Osteoblast (primary cell): ENCODE measurements at regions not wholly inside any gene's neighbourhood (a gene's known extent, or its start where the extent isn't known, plus 50 kb on each side); places are given as distances from the start of the nearest gene placed in this dataset.

Experiments
- DNase-seq: peaks from one replicate; pipeline ENCODE4 v3.0.0; 2011; ENCODE audit warnings: low spot score, mixed read lengths; ENCODE audit not compliant: insufficient read length; ENCODE audit errors: missing footprints
- H2AFZ ChIP-seq: 2 replicates; pipeline ENCODE4 v1.6.0; 2011; ENCODE audit warnings: mild to moderate bottlenecking, low read length
- H3K27ac ChIP-seq: 2 replicates; pipeline ENCODE4 v1.5.1; 2011; ENCODE audit warnings: mild to moderate bottlenecking, low read depth, low read length, moderate library complexity
- H3K27me3 ChIP-seq: 2 replicates; pipeline ENCODE4 v1.6.0; 2012; ENCODE audit warnings: mild to moderate bottlenecking, control low read depth, inconsistent platforms, low read length, moderate library complexity; ENCODE audit not compliant: insufficient read depth
- H3K36me3 ChIP-seq: 2 replicates; pipeline ENCODE4 v1.5.1; 2011; ENCODE audit warnings: mild to moderate bottlenecking, low read length, control low read depth, moderate library complexity; ENCODE audit not compliant: insufficient read depth
- H3K4me1 ChIP-seq: 2 replicates; pipeline ENCODE4 v1.5.1; 2011; ENCODE audit warnings: mild to moderate bottlenecking, low read length, control low read depth, moderate library complexity; ENCODE audit not compliant: insufficient read depth
- H3K4me2 ChIP-seq: 2 replicates; pipeline ENCODE4 v1.6.0; 2011; ENCODE audit warnings: mild to moderate bottlenecking, low read length; ENCODE audit not compliant: insufficient read depth
- H3K4me3 ChIP-seq: fragments of 200-600 bp; sonication (generic); 3 replicates; pipeline ENCODE4 v1.5.1; 2012; ENCODE audit warnings: mild to moderate bottlenecking, low read length, inconsistent platforms; ENCODE audit not compliant: insufficient read depth
- H3K79me2 ChIP-seq: 2 replicates; pipeline ENCODE4 v1.6.0; 2012; ENCODE audit warnings: mild to moderate bottlenecking, low read length, control low read depth, inconsistent platforms; ENCODE audit not compliant: insufficient read depth
- H3K9me3 ChIP-seq: 2 replicates; pipeline ENCODE4 v1.5.1; 2011; ENCODE audit warnings: low read depth, low read length, control low read depth
- H4K20me1 ChIP-seq: 2 replicates; pipeline ENCODE4 v1.6.0; 2012; ENCODE audit warnings: mild to moderate bottlenecking, low read length, control low read depth; ENCODE audit not compliant: insufficient read depth
- CTCF ChIP-seq: IDR thresholded peaks from 2 replicates; pipeline ENCODE4 v1.5.1; 2011; ENCODE audit warnings: mild to moderate bottlenecking, low read depth, low read length, moderate library complexity; ENCODE audit errors: extremely low read depth

GRCh38 chr5:173834071-173834771 is 53.9 kb upstream of the CPEB4 start:
- TF ChIP-seq CTCF = no peak
- Histone ChIP-seq H3K79me2 (no peaks in the 10 kb centered on the region), H4K20me1 (no peaks in the 10 kb centered on the region), H2AFZ (no peak overlapping the region), H3K4me3 (no peak overlapping the region), H3K4me2 (no peak overlapping the region), H3K9me3 (no peaks in the 10 kb centered on the region), H3K4me1 (no peaks in the 10 kb centered on the region), H3K27me3 (no peaks in the 10 kb centered on the region), H3K27ac (no peak overlapping the region), H3K36me3 (no peaks in the 10 kb centered on the region)
- DNase-seq = no peak

GRCh38 chr5:173835131-173835530 is 53.0 kb upstream of the CPEB4 start:
- Histone ChIP-seq H3K9me3 (no peaks in the 10 kb centered on the region), H3K79me2 (no peaks in the 10 kb centered on the region), H2AFZ (no peak overlapping the region), H3K4me1 (no peaks in the 10 kb centered on the region), H3K4me2 (no peak overlapping the region), H3K27ac (no peak overlapping the region), H3K36me3 (no peaks in the 10 kb centered on the region), H3K27me3 (no peaks in the 10 kb centered on the region), H3K4me3 (no peak overlapping the region), H4K20me1 (no peaks in the 10 kb centered on the region)
- TF ChIP-seq CTCF = no peak
- DNase-seq = no peak

DNA sequence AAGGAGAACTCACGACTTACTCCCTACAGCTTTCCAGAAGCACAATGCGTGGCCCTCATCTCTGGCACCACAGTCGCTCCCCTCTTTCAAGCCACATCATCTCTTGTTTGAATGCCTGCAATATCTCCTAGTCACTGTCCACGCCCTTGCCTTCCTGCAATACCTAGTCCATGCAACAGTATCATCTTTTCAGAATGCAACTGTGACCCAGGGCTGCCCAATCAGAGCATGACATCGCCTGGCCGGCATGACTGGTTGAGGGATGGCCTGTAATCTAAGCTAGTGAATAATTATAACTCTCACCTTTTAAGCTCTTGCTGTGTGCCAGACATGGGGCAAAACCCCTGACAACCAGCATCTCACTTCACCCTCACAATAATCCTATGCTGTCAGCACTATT is 52.5 kb upstream of the CPEB4 start:
- Histone ChIP-seq H3K36me3 (no peaks in the 10 kb centered on the region), H4K20me1 (no peaks in the 10 kb centered on the region), H3K27me3 (no peaks in the 10 kb centered on the region), H2AFZ (no peak overlapping the region), H3K9me3 (no peaks in the 10 kb centered on the region), H3K79me2 (no peaks in the 10 kb centered on the region), H3K4me3 (no peak overlapping the region), H3K4me2 (no peak overlapping the region), H3K27ac (no peak overlapping the region), H3K4me1 (no peaks in the 10 kb centered on the region)
- DNase-seq = no peak
- TF ChIP-seq CTCF = no peak

GRCh38 chr5:173837654-173838053 is 50.5 kb upstream of the CPEB4 start:
- no peak for TF ChIP-seq CTCF
- Histone ChIP-seq H2AFZ (no peak overlapping the region), H3K27ac (no peak overlapping the region), H3K4me2 (no peak overlapping the region), H3K9me3 (no peaks in the 10 kb centered on the region), H3K36me3 (no peaks in the 10 kb centered on the region), H3K79me2 (no peaks in the 10 kb centered on the region), H3K27me3 (no peaks in the 10 kb centered on the region), H3K4me3 (no peak overlapping the region), H4K20me1 (no peaks in the 10 kb centered on the region), H3K4me1 (no peaks in the 10 kb centered on the region)
- no peak for DNase-seq
